ENCODE measurements at regions not wholly inside any gene's neighbourhood (a gene's known extent, or its start where the extent isn't known, plus 50 kb on each side); places are given as distances from the start of the nearest gene placed in this dataset.

DNA sequence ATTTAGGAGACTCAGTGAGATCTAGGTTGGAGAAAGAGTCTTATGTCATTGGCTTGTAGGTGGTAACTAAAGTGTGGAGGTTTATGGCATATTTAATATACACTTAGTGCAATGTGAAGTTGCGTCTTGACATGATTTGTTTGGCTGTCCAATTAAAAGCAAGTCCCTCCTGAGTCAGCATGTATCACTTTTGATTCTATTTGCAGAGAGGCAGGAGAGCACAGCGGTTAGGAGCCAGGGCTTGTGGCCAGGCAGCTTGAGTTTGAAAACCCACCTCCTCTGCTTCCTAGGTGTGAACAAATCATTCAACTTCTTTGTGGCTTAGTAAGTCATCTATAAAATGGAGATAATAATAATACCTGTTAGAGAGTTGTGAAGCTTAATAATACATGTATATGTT, 68.5 kb upstream of the OTX2 start:
- TF ChIP-seq, protein P1, sequence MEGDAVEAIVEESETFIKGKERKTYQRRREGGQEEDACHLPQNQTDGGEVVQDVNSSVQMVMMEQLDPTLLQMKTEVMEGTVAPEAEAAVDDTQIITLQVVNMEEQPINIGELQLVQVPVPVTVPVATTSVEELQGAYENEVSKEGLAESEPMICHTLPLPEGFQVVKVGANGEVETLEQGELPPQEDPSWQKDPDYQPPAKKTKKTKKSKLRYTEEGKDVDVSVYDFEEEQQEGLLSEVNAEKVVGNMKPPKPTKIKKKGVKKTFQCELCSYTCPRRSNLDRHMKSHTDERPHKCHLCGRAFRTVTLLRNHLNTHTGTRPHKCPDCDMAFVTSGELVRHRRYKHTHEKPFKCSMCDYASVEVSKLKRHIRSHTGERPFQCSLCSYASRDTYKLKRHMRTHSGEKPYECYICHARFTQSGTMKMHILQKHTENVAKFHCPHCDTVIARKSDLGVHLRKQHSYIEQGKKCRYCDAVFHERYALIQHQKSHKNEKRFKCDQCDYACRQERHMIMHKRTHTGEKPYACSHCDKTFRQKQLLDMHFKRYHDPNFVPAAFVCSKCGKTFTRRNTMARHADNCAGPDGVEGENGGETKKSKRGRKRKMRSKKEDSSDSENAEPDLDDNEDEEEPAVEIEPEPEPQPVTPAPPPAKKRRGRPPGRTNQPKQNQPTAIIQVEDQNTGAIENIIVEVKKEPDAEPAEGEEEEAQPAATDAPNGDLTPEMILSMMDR (IDR thresholded peaks at IDR 0.05): no peak
- no peak for TF ChIP-seq POLR2A (IDR thresholded peaks at IDR 0.05)

Data from Peyer's patch (tissue), 4 donors.